ENCODE measurements at regions not wholly inside any gene's neighbourhood (a gene's known extent, or its start where the extent isn't known, plus 50 kb on each side); places are given as distances from the start of the nearest gene placed in this dataset.

- no peak for TF ChIP-seq POLR2A (IDR thresholded peaks at IDR 0.05)
- TF ChIP-seq, protein P1, sequence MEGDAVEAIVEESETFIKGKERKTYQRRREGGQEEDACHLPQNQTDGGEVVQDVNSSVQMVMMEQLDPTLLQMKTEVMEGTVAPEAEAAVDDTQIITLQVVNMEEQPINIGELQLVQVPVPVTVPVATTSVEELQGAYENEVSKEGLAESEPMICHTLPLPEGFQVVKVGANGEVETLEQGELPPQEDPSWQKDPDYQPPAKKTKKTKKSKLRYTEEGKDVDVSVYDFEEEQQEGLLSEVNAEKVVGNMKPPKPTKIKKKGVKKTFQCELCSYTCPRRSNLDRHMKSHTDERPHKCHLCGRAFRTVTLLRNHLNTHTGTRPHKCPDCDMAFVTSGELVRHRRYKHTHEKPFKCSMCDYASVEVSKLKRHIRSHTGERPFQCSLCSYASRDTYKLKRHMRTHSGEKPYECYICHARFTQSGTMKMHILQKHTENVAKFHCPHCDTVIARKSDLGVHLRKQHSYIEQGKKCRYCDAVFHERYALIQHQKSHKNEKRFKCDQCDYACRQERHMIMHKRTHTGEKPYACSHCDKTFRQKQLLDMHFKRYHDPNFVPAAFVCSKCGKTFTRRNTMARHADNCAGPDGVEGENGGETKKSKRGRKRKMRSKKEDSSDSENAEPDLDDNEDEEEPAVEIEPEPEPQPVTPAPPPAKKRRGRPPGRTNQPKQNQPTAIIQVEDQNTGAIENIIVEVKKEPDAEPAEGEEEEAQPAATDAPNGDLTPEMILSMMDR (IDR thresholded peaks at IDR 0.05): no peak
Measured at GRCh38 chr2:105156166-105156565, 85.4 kb upstream of the GPR45 start.
